HG02884 (cell line): ENCODE measurements at regions not wholly inside any gene's neighbourhood (a gene's known extent, or its start where the extent isn't known, plus 50 kb on each side); places are given as distances from the start of the nearest gene placed in this dataset.

Source experiments
- ATAC-seq: cut with Tn5 transposase; IDR thresholded peaks from one replicate; pipeline ENCODE4 v1.9.1; 2021; ENCODE audit warnings: mild to moderate bottlenecking, moderate library complexity; ENCODE audit not compliant: unreplicated experiment

DNA sequence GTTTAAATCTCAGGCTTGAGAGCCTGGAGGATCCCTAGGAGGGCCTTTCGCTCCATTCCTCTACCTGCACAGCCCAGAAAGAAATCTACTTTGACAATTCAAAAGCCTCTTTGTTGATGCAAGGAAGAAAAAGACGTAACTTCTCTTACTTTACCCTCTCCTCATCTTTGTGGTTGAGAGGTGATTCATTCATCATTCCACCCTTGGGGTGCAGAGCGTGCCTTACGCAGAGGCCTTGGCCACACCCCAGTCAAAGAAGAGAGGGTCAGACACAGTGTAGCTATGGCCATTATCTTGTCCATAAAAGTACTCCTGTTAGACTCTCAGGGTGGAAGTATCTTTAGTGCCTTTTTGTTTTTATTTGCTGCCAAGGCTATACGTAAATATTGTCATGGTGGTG is 184.0 kb downstream of the IRS2 start:
- no peak for ATAC-seq

DNA sequence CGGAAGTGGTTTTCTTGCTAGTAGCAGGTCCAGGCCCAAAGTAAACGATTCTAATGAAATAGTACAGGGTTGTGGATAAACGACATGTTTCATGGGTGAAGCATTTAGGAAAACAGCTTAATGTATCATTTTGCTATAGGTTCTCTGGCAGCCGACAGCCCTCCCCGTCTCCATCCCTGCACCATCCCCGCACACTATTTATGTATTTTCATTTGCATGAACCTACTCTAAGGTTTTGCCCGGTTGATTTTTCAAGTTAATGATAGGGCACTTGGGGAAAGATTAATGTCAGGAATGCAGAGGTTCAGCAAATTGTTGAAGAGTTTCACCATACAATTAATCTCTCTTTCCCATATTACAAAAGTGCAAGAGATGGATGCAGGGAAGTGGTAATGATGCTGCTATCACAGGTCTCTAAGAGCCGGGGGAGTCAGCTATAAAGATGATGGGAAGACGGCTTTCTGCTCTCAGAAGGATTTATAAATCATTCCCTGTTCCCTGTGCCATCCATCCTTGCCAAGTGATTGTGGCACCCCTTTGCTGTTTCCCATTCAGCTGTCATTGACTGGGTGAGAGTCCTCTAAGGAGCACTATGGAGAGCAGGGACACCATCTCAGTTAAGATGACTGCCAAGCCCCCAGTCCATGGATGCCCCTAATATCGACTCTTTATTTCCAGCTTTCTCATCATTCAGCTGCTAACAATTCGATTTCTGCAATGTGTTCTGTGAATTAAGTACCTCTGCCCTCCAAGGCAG is 186.3 kb downstream of the IRS2 start:
- ATAC-seq, result no peak

DNA sequence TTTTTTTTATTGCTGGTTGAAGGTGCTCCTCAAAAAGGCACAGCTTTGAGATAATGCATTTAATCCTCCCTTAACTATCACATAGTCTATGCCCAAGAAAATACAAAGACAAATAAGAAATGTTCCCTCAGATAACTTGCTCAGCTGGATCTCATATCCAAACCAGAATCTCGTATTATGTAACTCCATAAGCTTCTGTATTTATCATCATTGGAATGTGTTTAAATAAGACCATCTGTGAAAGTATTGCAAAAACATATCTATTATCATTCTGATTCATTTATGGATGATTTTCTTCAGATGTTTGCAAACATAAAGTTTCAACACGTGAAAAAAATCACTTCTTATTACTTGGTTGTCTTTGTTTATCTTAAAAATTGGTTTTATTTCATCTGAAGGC is 190.9 kb downstream of the IRS2 start:
- no peak for ATAC-seq

DNA sequence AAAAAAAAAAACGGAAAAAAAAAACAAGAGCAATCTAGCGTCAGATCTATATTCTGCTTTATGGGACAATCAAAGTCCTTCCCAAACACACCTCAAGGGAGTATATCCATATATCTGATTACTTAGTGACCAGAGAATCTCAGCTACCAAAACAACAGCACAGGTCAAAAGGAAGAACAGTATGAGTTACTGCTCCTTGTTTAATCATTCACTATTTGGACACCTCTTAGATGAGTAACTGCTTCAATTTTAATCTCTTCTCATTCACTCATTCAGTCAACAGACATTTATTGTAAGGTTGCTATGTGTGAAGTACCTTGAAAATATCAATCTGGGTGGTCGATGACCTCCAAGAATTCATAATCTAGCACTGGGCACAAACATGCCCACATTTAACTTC is 193.2 kb downstream of the IRS2 start:
- no peak for ATAC-seq

DNA sequence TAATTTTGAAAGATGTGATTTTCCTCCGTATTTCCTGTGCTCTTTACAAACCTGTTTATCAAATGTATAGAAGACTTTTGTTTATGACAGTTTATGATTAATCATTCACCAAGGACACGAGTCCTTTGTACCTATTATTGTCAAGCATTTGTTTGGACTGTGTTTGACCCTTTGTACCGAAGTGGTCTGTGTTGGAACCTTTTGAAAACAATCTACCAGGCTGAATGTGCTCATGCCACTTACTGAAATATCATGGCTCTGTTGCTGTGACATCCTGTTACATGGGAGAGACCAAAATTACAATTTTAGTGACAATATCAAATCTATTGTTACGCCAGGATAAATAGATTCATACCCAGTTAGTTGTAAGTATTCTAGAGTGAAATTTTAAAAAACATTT is 193.6 kb downstream of the IRS2 start:
- no peak for ATAC-seq

DNA sequence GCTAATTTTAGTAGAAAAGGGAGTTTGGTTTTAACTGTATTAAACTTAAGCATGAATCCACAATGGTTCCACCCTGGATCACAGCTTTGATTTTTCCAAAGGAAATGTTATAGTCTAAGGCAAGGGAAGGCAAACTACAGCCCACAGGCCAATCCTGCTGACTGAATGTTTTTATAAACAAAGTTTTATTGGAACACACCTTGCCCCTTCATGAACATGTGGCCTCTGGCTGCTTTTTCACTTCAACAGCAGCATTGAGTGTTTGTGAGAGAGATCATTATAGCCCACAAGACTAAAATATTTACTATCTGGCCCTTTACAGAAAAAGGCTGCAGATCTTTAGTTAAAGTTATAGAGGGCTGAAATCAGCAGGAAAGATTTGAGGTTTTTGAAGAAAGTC is 198.7 kb downstream of the IRS2 start:
- no peak for ATAC-seq

DNA sequence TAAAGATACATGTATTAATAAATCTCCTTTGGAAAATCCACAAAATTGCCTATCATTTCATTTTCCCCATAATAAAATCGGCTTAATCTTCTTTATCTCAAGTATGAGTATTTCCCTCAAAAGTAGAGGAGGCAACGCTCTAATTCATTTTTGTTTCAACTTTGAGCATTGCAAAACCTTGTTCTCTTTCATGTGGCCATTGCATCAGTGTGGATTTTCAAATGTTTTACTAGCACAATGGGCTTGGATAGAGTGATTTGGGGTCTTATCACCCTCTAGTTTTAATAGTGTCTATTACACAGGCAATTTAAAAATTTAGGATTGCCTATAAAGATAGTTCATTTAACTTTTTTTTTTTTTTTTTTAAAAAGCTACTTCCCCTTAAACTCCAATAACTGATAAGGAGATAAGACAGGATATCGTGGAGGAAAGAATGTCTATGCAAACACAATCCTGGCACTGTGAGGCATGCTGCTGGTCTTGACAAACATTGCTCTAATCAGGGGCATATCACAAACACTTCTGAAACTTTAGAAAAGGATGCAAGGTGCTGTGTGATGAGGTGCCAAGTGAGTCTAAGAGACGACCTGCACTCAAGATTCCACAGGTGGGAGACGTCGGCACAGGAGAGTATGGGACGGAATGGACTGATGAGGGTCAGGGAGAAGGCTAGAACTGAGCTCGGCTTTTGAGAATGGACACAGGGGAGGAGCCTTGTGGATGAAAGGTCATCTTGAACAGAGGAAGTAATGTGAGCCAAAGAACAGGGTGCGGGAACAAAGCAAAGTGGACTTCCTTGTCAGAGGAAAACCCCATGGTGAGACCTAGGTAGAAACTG is 199.7 kb downstream of the IRS2 start:
- no peak for ATAC-seq

DNA sequence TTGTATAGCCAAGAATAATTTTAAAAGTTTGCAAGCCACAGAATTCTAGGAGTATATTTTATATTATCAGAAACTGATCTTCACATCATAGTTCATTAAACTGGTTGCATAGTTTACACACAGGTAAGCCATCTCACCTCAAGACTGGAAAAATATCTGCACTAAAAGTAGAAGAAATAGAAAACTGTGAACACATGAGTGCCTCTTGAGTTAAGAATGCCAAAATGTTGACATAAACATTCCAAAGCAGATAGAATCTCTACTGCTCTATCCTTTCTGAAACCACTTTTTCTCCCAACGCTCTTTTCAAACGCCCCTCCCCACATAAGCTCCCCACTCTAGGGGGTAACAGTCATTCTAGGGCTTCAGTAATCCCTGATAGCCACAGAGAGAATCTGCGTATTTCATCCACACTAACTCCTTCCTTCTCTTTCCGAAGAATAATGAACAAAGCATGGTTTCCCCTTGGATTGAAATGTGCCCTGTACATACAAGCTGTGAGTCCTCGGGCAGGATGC is 201.5 kb downstream of the IRS2 start:
- no peak for ATAC-seq

DNA sequence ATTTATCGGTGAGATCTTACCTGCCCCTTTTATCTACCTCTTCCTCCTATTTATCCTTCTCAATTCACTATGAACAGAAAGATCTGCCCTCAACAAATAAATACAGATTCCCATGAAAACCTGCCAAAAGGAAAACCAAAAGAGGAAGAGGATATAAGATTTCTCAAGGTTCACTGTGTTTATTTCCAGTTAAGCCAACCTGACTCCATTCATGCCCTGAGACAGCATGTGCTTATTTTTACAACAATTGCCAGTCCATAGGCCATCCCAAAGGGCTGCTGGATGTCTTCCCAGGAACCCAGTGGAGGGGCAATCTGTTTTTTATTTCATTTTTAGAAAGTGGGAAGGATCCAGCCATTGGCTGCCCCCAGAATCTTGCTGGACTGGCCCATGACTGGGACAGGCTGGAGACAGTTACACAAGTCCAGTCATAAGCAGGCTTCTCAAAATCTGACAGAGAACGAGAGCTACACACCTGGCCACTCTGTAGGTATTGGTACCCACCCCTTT is 209.1 kb downstream of the IRS2 start:
- ATAC-seq, result no peak

DNA sequence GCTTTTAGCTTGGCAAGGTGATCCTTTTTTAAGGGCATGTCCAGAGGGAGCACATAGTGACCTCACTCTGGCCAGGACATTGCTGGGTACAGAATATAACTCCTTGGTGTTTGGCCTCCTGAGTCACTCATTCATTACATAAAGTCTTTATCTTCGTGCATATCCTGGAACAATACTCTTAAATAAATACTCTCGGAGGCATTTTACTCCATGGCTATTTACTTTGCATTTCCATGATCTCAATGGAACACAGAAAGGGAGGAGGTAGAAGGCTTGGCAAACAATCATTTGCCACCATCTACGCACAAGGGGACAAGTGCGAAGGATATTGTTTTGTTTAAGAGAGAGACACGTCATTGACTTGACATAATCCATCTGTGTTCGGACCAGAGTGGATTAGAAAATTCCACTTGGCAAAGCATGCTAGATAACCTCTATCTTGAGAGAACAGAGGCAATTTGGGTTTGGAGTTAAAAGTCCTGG is 210.0 kb downstream of the IRS2 start:
- no peak for ATAC-seq

DNA sequence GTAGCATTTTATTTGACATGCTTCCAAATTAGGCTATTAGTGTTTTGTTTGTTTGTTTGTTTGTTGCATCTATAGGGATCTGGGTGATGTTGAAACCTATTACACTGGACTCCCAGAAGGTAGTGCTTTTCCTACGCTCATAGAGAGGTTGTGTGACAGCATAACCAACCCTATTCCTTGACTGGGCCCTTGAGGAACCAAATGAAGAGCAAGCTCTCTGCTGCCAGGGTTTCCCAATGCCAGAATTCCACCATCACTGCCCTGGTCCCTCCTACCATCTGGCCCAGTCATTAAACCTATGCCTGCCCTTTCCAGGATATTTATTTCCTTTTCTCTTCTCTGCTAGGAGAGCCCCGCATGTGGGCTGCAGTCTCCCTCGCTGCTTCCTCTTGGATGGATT is 210.6 kb downstream of the IRS2 start:
- ATAC-seq, result no peak

DNA sequence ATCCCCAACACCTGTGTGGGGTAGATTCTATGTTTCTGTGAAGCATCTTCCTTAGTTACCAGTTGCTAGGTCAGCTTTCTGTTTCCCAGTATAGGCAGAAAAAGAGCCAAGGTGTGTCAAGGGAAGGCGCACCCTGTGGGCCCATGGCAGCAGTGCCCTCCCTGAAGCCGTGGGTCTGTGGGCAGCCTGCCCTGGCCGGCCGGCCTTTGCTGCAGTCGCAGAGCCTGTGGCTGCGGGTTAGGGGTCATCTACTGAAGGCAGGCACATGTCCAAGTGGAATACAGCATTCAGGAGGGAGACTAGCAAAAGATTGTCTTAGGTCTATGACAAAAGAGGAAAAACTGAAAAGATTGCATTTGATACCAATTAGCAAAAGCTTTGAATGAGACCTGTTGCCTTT is 214.0 kb downstream of the IRS2 start:
- ATAC-seq, result no peak

DNA sequence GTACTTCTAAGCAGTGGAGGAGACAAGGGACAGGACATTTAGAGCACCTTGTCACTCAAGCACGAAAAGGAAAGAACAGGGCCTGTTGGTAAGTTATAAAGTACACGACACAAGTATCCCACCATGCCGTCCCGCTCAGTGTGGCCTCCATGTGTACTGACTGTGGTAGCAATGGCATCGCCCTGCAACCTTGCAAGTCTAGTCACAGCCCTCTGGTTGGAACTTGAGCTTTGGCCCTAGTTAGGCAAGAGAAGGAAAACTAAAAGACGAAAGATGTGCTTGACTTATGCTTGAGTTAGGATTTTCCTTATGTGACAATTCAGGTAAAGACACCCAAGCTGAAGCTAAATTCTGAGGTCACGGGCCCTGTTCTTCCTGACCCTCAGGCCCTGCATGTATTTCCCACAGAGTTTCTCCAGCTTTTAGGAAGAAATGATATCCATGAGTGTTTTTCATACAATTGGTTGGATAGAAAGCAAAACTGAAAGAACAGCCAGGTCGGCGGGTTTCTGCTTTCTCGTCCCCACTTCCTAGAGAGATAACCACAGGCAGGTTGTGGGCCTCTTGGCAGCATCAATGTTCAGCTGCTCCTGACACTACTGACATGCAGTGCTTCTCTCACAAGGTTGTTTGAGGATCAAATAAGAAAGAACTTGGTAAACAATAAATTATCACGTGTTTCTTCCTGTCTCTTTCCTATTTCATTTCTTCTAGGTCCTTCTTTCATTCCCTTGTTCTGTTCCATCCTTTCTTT is 216.2 kb downstream of the IRS2 start:
- ATAC-seq, result peak; percentile 93

DNA sequence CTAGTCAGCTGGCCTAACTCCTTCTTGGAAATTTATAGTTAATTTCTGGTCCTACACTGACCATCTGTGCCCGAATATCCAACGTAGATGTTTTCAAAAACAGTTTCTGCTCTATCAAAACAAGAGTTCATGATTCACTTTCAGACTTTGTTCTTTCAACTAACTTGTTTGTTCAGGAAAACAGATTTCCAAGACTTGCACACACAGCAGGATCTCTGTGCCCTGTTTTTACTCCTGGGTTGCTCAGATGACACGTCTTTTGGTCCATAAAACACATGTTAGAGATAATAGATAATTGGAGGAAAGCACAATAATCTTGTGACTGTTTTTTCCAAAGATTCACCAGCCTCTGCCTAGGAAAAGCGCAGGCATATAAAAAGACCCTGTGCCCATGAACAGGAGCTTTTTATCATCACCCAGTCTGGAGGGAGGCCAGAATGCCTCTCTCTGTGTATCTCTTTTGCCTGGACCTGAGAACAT is 218.0 kb downstream of the IRS2 start:
- ATAC-seq, result no peak

DNA sequence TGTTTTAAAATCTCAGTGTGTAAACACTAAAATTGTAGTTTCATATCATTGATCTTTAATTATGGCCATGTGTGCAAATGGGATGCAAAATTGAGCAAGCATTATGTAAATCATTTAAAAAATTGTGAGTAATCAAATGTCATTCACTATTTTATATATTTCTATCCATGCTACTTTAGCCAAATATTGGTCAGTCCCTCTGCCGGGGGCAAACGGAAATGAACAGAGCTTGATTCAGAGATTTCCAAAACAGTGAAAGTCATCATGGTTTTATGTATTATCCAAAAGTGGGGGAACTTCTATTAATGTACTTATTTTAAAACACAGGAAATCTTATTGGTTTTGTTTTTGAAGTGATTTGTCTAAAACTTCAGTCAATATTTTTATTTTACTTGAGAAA is 219.1 kb downstream of the IRS2 start:
- no peak for ATAC-seq

DNA sequence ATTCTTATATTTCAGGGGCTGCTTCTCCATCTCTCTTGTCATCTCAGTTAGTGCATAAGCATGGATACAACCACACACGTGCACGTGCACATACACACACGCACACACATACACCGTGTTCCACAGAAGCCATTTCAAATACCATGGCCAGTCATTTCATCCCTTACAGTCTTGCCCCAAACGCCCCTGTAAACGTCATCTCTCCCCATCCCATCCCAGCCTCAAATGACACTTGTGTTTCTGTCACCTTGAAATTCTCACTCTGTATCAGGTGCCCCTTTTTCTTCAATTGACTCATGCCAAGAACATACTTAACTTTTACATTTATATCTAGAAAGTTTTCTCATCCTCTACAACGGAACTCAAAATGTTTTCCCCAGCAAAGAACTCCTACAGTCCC is 220.5 kb downstream of the IRS2 start:
- ATAC-seq, result no peak

DNA sequence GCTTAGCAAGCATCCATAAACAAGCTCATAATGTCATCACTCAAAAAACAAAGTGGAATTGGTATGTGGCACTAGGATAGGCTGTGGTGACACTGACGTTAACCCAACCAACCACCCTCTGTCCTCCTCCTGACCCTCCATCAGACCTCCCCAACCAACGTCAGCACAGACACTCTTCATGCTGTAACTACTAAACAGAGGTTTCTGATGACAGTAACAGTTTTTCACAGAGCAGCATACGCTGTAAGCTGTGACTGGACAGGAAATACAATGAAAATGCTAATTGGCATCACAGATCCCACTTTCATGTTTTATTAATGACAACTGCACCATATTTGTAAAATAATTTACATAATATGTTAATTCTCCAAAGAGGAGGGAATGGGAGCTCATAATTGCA is 238.0 kb downstream of the IRS2 start:
- ATAC-seq, result no peak

DNA sequence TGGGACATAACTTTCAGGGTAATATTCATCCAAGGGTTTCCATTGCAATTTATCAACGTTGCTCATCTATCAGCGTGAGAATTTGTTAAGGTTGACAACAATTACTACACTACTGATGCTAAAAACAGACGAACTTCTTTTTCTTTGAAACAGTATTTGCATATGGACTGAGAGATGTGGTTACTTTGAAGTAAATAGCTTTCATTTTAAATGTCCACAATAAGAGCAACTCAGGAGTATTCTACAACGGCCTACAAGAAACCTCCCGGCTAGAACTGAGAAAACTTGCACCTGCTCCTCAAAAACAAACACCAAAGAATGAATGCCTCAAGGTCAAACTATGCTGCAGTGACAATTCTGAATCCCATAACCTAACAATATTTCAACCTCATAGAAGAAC is 238.4 kb downstream of the IRS2 start:
- peak; percentile 68 for ATAC-seq

DNA sequence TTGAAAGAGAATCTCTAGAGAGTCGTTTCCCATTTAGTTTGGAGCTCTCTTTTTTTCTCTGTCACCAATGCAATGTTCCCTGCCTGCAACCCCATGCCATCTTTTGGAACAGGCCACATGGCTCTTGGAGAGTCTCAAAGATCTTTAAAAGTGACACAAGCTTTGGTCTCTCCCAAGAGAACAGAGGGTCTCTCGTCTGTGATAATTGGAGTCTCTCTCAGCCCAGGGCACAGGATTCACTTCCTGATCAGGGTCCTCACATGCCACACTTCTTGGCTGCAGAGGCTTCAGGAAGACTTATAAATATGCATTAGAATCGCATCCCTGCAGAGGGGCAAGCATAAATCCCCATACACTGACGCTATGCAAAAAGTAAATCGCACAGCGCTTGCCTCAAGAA is 240.5 kb downstream of the IRS2 start:
- no peak for ATAC-seq

DNA sequence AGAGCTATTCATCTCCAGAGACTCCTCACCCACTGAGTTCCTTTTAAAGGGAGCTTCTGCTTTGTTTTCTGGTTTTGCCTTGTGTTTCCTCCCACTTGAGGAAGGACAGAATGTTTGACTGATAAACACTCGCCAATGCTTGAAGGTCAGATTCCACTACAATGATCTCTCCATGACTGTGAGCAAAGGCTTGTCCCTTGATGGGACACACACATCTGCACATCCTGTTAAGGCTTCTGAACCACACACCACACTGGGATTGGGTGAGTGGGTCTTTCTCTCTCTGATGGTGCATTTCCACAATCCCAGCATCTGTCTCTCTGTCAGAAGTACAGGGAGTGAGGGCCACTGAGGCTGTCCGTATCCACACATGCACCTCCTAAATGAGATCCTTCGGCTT is 245.3 kb downstream of the IRS2 start:
- no peak for ATAC-seq

DNA sequence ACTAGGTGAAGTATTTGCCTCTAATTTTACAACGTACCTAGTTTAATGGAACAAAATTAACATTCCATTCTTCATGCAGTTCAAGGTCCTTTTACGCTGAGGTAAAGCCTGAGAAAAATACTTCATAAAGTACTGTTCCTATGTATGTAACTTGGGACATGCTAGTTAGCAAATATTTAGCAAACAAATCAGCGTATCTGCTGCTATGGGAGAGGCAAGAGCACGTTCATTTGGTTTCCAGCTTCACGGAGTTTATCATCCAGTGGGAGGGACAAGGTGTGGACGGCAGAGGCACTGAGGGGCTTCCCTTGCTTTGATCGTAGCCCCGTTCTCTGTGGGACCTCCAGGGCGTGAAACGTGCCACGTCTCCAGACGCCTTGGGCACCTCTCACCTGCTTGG is 248.8 kb downstream of the IRS2 start:
- ATAC-seq, result no peak
